Activated T-cell treated with anti-CD3 and anti-CD28 coated beads for 24 hours (primary cell): ENCODE measurements at regions not wholly inside any gene's neighbourhood (a gene's known extent, or its start where the extent isn't known, plus 50 kb on each side); places are given as distances from the start of the nearest gene placed in this dataset.
A peak's percentile ranks its signal among the peaks of the same experiment; 100 is the strongest.

Source experiments
- DNase-seq: peaks from one replicate; pipeline ENCODE4 v3.0.0-alpha.2; 2020; ENCODE audit warnings: low read depth

GRCh38 chr12:92535961-92536360 is 166.8 kb upstream of the PLEKHG7 start:
- DNase-seq, result no peak

GRCh38 chr12:92533280-92533890 is 169.4 kb upstream of the PLEKHG7 start:
- no peak for DNase-seq

- no peak for DNase-seq
These were observed 172.1 kb upstream of the PLEKHG7 start for GRCh38 chr12:92530706-92531105.

- no peak for DNase-seq
These were observed 172.8 kb upstream of the PLEKHG7 start for GRCh38 chr12:92529944-92530343.

- DNase-seq, result no peak
These were observed 174.2 kb upstream of the PLEKHG7 start for GRCh38 chr12:92528586-92528985.

- DNase-seq, result no peak
These were observed 174.7 kb upstream of the PLEKHG7 start for GRCh38 chr12:92528097-92528496.

GRCh38 chr12:92524489-92524888 is 178.3 kb upstream of the PLEKHG7 start:
- no peak for DNase-seq

- no peak for DNase-seq
These were observed 182.3 kb upstream of the PLEKHG7 start for GRCh38 chr12:92520511-92520910.

- no peak for DNase-seq
These were observed 183.5 kb upstream of the PLEKHG7 start for GRCh38 chr12:92519284-92519683.

- DNase-seq, result no peak
These were observed 184.7 kb upstream of the PLEKHG7 start for GRCh38 chr12:92518071-92518470.

- DNase-seq, result no peak
These were observed 186.6 kb upstream of the PLEKHG7 start for GRCh38 chr12:92516277-92516600.

- no peak for DNase-seq
These were observed 189.5 kb upstream of the PLEKHG7 start for GRCh38 chr12:92513231-92513730.

- DNase-seq, result no peak
These were observed 191.0 kb upstream of the PLEKHG7 start for GRCh38 chr12:92511786-92512185.

GRCh38 chr12:92509156-92509738 is 193.5 kb upstream of the PLEKHG7 start:
- no peak for DNase-seq

- DNase-seq, result no peak
These were observed 195.9 kb upstream of the PLEKHG7 start for GRCh38 chr12:92506891-92507290.

- DNase-seq, result no peak
These were observed 196.3 kb upstream of the PLEKHG7 start for GRCh38 chr12:92506460-92506859.

GRCh38 chr12:92505254-92506231 is 197.2 kb upstream of the PLEKHG7 start:
- DNase-seq, result peak; percentile 30

- no peak for DNase-seq
These were observed 198.2 kb upstream of the PLEKHG7 start for GRCh38 chr12:92504594-92504981.

GRCh38 chr12:92503971-92504593 is 198.7 kb upstream of the PLEKHG7 start:
- DNase-seq, result no peak

- DNase-seq, result peak; percentile 19
These were observed 199.5 kb upstream of the PLEKHG7 start for GRCh38 chr12:92503029-92503931.

- DNase-seq, result no peak
These were observed 200.3 kb upstream of the PLEKHG7 start for GRCh38 chr12:92502417-92503028.
